WTC11 (cell line): ENCODE measurements at regions not wholly inside any gene's neighbourhood (a gene's known extent, or its start where the extent isn't known, plus 50 kb on each side); places are given as distances from the start of the nearest gene placed in this dataset.

Experiments used
- ATAC-seq: fragments of 200-7000 bp; cut with Tn5 transposase; 2 replicates; pipeline ENCODE4 v1.10.0; 2021; ENCODE audit warnings: mild to moderate bottlenecking, moderate library complexity
- CTCF ChIA-PET: fragments of 300-600 bp; sonication (Branson Sonifier 250); formaldehyde crosslinking; loops from one replicate; lab custom pipeline; 2021; ENCODE audit warnings: antibody characterized with exemption; lab: Charles Lee
- POLR2A ChIA-PET: fragments of 350-600 bp; sonication (Branson Sonifier 250); formaldehyde crosslinking; loops from one replicate; lab custom pipeline; 2021; ENCODE audit warnings: antibody characterized with exemption; lab: Charles Lee
- DNase-seq: peaks from one replicate; pipeline ENCODE4 v3.0.0; 2021; ENCODE audit warnings: low spot score
- H3K27ac Mint-ChIP-seq: 2 replicates; pipeline ENCODE4 v1.8.0; 2021; ENCODE audit warnings: mixed read lengths
- H3K27me3 Mint-ChIP-seq: 2 replicates; pipeline ENCODE4 v1.8.0; 2021; ENCODE audit warnings: low read depth, mild to moderate bottlenecking, moderate library complexity, mixed read lengths
- H3K36me3 Mint-ChIP-seq: 2 replicates; pipeline ENCODE4 v1.8.0; 2021; ENCODE audit warnings: mixed read lengths
- H3K4me1 Mint-ChIP-seq: 2 replicates; pipeline ENCODE4 v1.8.0; 2022; ENCODE audit warnings: mixed read lengths
- H3K4me3 Mint-ChIP-seq: 2 replicates; pipeline ENCODE4 v1.8.0; 2021; ENCODE audit warnings: mild to moderate bottlenecking, moderate library complexity, mixed read lengths
- H3K9me3 Mint-ChIP-seq: 2 replicates; pipeline ENCODE4 v1.8.0; 2021; ENCODE audit warnings: mixed read lengths
- ATF6 ChIP-seq: sonication (generic); formaldehyde crosslinking; IDR thresholded peaks from 2 replicates; pipeline ENCODE4 v1.8.1; 2023; ENCODE audit warnings: mild to moderate bottlenecking, missing genetic modification reagents
- CREB1 ChIP-seq: sonication (generic); formaldehyde crosslinking; IDR thresholded peaks from 2 replicates; pipeline ENCODE4 v1.8.0; 2023; ENCODE audit warnings: mild to moderate bottlenecking, missing genetic modification reagents
- IRF1 ChIP-seq: sonication (generic); formaldehyde crosslinking; IDR thresholded peaks from 2 replicates; pipeline ENCODE4 v1.8.0; 2023; ENCODE audit warnings: missing genetic modification reagents
- JUN ChIP-seq: sonication (generic); formaldehyde crosslinking; IDR thresholded peaks from 2 replicates; pipeline ENCODE4 v1.8.0; 2023; ENCODE audit warnings: mild to moderate bottlenecking, missing genetic modification reagents
- KAT7 ChIP-seq: sonication (generic); formaldehyde crosslinking; IDR thresholded peaks from 2 replicates; pipeline ENCODE4 v1.8.1; 2023; ENCODE audit warnings: missing genetic modification reagents, mild to moderate bottlenecking, borderline replicate concordance
- NFATC4 ChIP-seq: fragments of 250-450 bp; sonication (Bioruptor Pico); IDR thresholded peaks from 2 replicates; pipeline ENCODE4 v1.9.0; 2021; ENCODE audit warnings: mild to moderate bottlenecking
- NFE2L1 ChIP-seq: sonication (generic); formaldehyde crosslinking; IDR thresholded peaks from 2 replicates; pipeline ENCODE4 v1.8.1; 2023; ENCODE audit warnings: missing genetic modification reagents
- PRRX2 ChIP-seq: fragments of 250-450 bp; sonication (Bioruptor Pico); IDR thresholded peaks from 2 replicates; pipeline ENCODE4 v1.8.0; 2021; ENCODE audit warnings: mild to moderate bottlenecking
- RELA ChIP-seq: sonication (generic); formaldehyde crosslinking; IDR thresholded peaks from 2 replicates; pipeline ENCODE4 v1.8.1; 2022; ENCODE audit warnings: missing genetic modification reagents, mild to moderate bottlenecking, borderline replicate concordance
- SMAD3 ChIP-seq: sonication (generic); formaldehyde crosslinking; IDR thresholded peaks from 2 replicates; pipeline ENCODE4 v1.8.0; 2022; ENCODE audit warnings: missing genetic modification reagents, mild to moderate bottlenecking, borderline replicate concordance
- SMAD4 ChIP-seq: sonication (generic); formaldehyde crosslinking; IDR thresholded peaks from 2 replicates; pipeline ENCODE4 v1.8.0; 2022; ENCODE audit warnings: mild to moderate bottlenecking, missing genetic modification reagents
- SOX15 ChIP-seq: fragments of 250-450 bp; sonication (Bioruptor Pico); IDR thresholded peaks from 2 replicates; pipeline ENCODE4 v1.9.0; 2021; ENCODE audit warnings: mild to moderate bottlenecking
- TP53 ChIP-seq: sonication (generic); formaldehyde crosslinking; IDR thresholded peaks from 2 replicates; pipeline ENCODE4 v1.8.1; 2023; ENCODE audit warnings: mild to moderate bottlenecking, missing genetic modification reagents
- USF1 ChIP-seq: sonication (generic); formaldehyde crosslinking; IDR thresholded peaks from 2 replicates; pipeline ENCODE4 v1.8.0; 2022; ENCODE audit warnings: mild to moderate bottlenecking, missing genetic modification reagents
- USF2 ChIP-seq: sonication (generic); formaldehyde crosslinking; IDR thresholded peaks from 2 replicates; pipeline ENCODE4 v1.8.1; 2023; ENCODE audit warnings: mild to moderate bottlenecking, missing genetic modification reagents, moderate library complexity
- ZNF138 ChIP-seq: sonication (generic); formaldehyde crosslinking; conservative IDR thresholded peaks from 2 replicates; pipeline ENCODE4 v1.8.1; 2022; ENCODE audit warnings: mild to moderate bottlenecking, moderate library complexity, missing genetic modification reagents
- ZNF317 ChIP-seq: sonication (generic); formaldehyde crosslinking; IDR thresholded peaks from 2 replicates; pipeline ENCODE4 v1.8.1; 2023; ENCODE audit warnings: low read depth, mild to moderate bottlenecking, moderate library complexity, missing genetic modification reagents, borderline replicate concordance
- ZNF416 ChIP-seq: fragments of 250-450 bp; sonication (Bioruptor Pico); IDR thresholded peaks from 2 replicates; pipeline ENCODE4 v1.9.0; 2021; ENCODE audit warnings: mild to moderate bottlenecking, inconsistent platforms
- ZNF425 ChIP-seq: fragments of 250-450 bp; sonication (Bioruptor Pico); conservative IDR thresholded peaks from 2 replicates; pipeline ENCODE4 v1.9.0; 2021; ENCODE audit warnings: mild to moderate bottlenecking
- ZNF512 ChIP-seq: sonication (generic); formaldehyde crosslinking; IDR thresholded peaks from 2 replicates; pipeline ENCODE4 v1.8.1; 2022; ENCODE audit warnings: missing genetic modification reagents, borderline replicate concordance

GRCh38 chr7:41098402-41098801, 604.5 kb downstream of the INHBA start:
- ChIA-PET POLR2A (no interaction called here), CTCF (interaction anchor here (1.4 kb wide), 1 partner anchor 95 kb away, joined by 5 read pairs; no protein-coding TSS in a partner anchor)
- DNase-seq (no peak), ATAC-seq (no peak)
- TF ChIP-seq CREB1 (CRISPR knock-in tag) (no peak), USF2 (CRISPR knock-in tag) (no peak), PRRX2 (CRISPR knock-in tag) (no peak), ZNF416 (CRISPR knock-in tag) (no peak), SOX15 (CRISPR knock-in tag) (no peak), NFE2L1 (no peak), ZNF512 (CRISPR knock-in tag) (no peak), ZNF138 (CRISPR knock-in tag) (no peak)
- no peaks in the 10 kb centered on the region for H3K27me3 Mint-ChIP-seq
- no peak overlapping the region for H3K4me3 Mint-ChIP-seq
- H3K36me3 Mint-ChIP-seq: no peaks in the 10 kb centered on the region
- peaks cover 8% of the 10 kb centered on the region for H3K4me1 Mint-ChIP-seq
- H3K9me3 Mint-ChIP-seq: no peaks in the 10 kb centered on the region
- H3K27ac Mint-ChIP-seq: no peak overlapping the region

- no peaks in the 10 kb centered on the region for H3K27me3 Mint-ChIP-seq
- H3K4me3 Mint-ChIP-seq: no peak overlapping the region
- H3K4me1 Mint-ChIP-seq: peaks cover 5% of the 10 kb centered on the region
- no peak overlapping the region for H3K27ac Mint-ChIP-seq
- DNase-seq: no peak
- ChIA-PET POLR2A (no interaction called here), CTCF (no interaction called here)
- no peak for ATAC-seq
- TF ChIP-seq KAT7 (CRISPR knock-in tag) (no peak), ZNF425 (CRISPR knock-in tag) (no peak), ZNF416 (CRISPR knock-in tag) (no peak), SMAD3 (CRISPR knock-in tag) (no peak), TP53 (CRISPR knock-in tag) (no peak), RELA (CRISPR knock-in tag) (no peak), ATF6 (CRISPR knock-in tag) (no peak), USF1 (CRISPR knock-in tag) (no peak), IRF1 (no peak), NFATC4 (CRISPR knock-in tag) (no peak), SMAD4 (CRISPR knock-in tag) (no peak), JUN (CRISPR knock-in tag) (no peak), ZNF317 (no peak), ZNF138 (CRISPR knock-in tag) (no peak)
- no peaks in the 10 kb centered on the region for H3K36me3 Mint-ChIP-seq
- H3K9me3 Mint-ChIP-seq: no peaks in the 10 kb centered on the region
These were observed 605.4 kb downstream of the INHBA start for GRCh38 chr7:41097501-41097900.
